ENCODE measurements at regions not wholly inside any gene's neighbourhood (a gene's known extent, or its start where the extent isn't known, plus 50 kb on each side); places are given as distances from the start of the nearest gene placed in this dataset. TPM values are rescaled to one million over a fixed set of nuclear protein-coding genes. Genes with fewer than 3 reads are reported as not detected.

DNA sequence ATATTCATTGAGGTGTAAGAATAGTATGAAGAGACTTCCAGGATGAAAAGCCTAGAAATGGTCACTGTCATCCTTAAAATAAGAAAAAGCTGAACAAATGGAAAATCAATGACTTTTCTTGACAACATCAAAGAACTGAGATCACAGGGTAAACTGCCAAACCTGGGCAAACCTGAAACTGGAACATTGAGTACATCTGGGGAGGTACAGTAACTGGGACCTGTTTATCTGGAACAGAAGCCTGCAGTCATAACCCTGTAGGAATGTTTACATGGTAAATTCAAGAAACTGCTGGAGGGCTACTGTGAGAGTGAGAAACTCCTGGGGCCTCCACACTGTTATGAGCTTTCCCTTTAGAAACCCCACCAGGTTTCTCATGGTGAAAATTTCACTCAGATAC, 130.1 kb upstream of the PIRT start:
- DNase-seq = no peak

DNA sequence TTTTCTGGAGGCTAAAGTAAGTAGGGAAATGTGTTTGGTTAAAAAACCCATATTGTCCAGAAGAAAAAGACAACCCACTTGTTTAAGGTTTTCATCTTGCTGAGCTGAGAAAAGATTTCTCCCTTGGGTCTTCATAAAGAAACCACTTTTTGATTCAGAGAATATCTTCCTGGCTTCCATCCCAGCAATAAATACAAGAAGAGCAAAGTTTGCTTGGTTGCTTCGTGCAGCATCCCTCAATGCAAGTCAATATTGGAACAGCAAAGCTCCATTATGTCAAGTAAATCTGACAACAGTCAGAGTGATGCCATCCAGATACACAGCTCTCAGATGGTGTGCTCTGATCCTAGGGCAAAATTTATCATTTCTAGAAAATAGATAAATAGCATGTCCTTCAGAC, 118.9 kb upstream of the PIRT start:
- DNase-seq = no peak

DNA sequence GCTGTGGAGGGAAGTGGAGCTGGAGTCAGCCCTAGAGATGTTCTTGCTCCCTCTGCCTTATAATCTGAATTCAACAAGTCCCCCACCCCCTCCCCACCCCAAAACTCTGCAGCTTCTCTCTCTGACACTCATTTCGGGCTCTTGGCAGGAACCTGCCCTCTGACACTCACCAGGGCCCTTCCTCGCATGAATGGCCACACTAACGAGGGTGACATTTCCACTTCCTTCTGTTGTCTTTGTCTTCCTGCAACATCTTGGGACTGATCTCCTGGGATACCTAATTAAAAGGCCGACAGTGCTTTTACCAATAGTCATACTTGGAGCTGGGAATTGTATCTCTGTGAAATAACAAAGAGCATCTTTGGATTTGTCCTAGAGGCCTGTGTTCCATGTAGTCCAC, 106.9 kb upstream of the PIRT start:
- DNase-seq = no peak

- DNase-seq = no peak
Observed at GRCh38 chr17:10936931-10937330, 99.0 kb upstream of the PIRT start.

DNA sequence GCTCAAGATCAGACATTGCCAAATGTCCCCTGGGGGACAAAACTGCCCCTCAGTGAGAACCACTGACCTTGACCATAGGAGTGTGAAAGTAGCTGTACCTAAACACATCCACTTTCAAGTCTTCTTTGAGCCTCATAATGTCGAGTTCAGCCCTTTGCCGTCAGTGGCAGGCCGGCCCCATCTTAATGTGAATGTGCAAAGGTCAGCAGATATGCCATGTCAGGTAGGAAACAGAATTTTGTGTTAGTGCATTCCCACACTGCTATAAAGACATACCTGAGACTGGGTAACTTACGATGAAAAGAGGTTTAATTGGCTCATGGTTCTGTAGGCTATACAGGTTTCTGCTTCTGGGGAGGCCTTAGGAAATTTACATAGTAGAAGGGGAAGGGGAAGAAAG, 95.1 kb upstream of the PIRT start:
- no peak for DNase-seq

GRCh38 chr17:10931133-10931532, 93.2 kb upstream of the PIRT start:
- no peak for DNase-seq

GRCh38 chr17:10927712-10928111, 89.8 kb upstream of the PIRT start:
- no peak for DNase-seq

DNA sequence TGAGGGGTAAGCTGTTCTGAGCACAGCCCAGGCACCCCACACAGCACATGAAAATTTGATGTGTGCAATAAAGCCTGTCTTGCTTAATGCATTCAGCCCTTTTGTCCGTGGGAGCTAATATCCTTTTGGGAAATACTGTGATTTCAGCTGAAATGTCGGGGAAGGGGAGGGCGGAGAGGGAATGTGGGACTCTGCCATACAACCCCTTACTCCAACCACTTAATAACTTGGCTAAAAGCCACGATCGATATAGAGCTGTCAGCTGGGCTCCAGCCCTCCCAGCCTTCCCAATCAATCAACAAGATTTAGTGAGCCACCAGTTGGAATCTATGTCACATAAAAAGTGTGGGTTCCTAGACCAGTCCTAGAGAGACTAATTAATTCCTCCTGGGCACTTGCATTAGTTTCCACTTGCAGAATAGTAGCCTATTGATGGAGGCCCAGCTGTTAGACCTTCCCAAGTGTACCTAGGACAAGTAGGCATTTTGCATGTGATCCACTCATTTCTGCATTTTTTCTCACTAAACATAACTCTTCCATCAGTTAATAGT, 82.7 kb upstream of the PIRT start:
- no peak for DNase-seq

DNA sequence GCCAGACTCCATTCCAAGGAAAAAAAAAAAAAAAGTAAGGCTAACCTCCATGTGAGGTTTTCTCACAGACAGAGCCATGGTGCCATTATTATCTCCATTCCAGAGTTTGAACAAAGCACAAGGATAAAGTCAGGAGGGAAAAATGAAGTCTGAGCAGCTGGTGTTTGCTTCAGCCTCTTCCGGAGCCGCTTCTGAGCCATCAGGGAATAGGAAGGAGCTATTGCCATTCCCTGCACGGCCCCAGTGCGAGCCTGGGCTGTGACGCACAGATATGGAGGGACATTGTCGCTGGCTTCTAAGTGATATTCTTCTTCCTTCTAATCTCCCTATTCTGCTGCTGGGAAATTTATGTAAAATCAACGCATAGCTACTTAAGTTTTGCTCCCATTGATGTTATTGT, 69.5 kb upstream of the PIRT start:
- DNase-seq = no peak

GRCh38 chr17:10899281-10899680, 61.4 kb upstream of the PIRT start:
- no peak for DNase-seq

DNA sequence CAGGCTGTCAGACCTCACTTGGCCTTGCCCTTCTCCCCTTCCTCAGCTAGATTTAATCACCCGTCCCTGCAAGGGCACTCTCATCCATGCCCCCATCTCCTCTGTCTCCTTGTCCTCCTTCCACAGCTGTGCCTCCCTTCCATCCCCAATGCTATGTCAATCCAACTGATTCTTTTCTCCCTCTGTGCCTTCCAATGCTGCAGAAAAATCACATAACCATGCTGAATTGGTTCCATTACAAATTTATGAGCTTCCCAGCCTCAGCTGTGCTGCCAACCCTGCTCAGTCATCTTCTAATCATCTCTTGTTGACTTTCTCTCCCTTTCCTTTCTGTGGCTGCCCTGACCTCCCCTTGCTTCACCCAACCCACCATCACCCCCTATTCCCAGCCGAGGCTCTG, 56.3 kb upstream of the PIRT start:
- DNase-seq = no peak

DNA sequence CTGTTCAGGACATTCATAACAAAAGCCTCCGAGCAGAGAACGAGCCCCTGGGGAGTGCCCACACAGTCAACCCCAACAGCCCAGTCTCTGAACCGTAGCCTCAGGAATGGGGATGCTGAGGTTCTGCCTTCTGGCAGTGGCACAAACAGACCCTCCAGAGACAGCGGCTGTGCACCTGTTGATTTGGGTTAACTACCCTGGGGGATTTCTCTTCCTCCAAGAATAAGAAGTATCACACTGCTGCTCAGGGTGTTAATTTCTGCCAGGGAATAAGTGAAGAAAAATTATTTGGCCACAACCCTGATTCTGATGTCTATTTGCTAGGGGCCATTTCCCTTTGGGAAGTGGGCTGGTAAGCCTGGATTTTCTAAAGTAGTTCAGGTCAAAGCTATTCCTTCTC, 51.0 kb upstream of the PIRT start:
- DNase-seq = no peak

Small RNA genes lying in the stretch of these regions (small RNA-seq; reads per million reads assigned to genes)
- gene RN7SL601P = not detected

Measured in occipital lobe (tissue), 2 donors.